Glomerular visceral epithelial cell (primary cell): ENCODE measurements at regions not wholly inside any gene's neighbourhood (a gene's known extent, or its start where the extent isn't known, plus 50 kb on each side); places are given as distances from the start of the nearest gene placed in this dataset.

ENCODE experiments used
- DNase-seq: peaks from one replicate; pipeline ENCODE4 v3.0.0-alpha.2; 2016; ENCODE audit errors: extremely low spot score

- DNase-seq = no peak
These were observed 417.6 kb upstream of the ZFP42 start for GRCh38 chr4:187577941-187578480.

GRCh38 chr4:187586892-187587291 lies 408.7 kb upstream of the ZFP42 start:
- no peak for DNase-seq

GRCh38 chr4:187598196-187598595 lies 397.4 kb upstream of the ZFP42 start:
- no peak for DNase-seq

GRCh38 chr4:187602339-187603092 lies 393.1 kb upstream of the ZFP42 start:
- DNase-seq = peak; percentile 78

- peak; percentile 77 for DNase-seq
These were observed 392.2 kb upstream of the ZFP42 start for GRCh38 chr4:187603093-187604025.

GRCh38 chr4:187604984-187605383 lies 390.6 kb upstream of the ZFP42 start:
- DNase-seq = no peak

- peak; percentile 43 for DNase-seq
These were observed 389.0 kb upstream of the ZFP42 start for GRCh38 chr4:187606581-187606980.

- no peak for DNase-seq
These were observed 387.6 kb upstream of the ZFP42 start for GRCh38 chr4:187608001-187608421.

GRCh38 chr4:187612301-187612700 lies 383.3 kb upstream of the ZFP42 start:
- DNase-seq = peak; percentile 48

- no peak for DNase-seq
These were observed 382.3 kb upstream of the ZFP42 start for GRCh38 chr4:187613089-187613839.

GRCh38 chr4:187615972-187616371 lies 379.6 kb upstream of the ZFP42 start:
- no peak for DNase-seq

- no peak for DNase-seq
These were observed 378.5 kb upstream of the ZFP42 start for GRCh38 chr4:187617113-187617512.

- peak; percentile 21 for DNase-seq
These were observed 376.8 kb upstream of the ZFP42 start for GRCh38 chr4:187618701-187619281.

GRCh38 chr4:187619319-187619718 lies 376.3 kb upstream of the ZFP42 start:
- no peak for DNase-seq

GRCh38 chr4:187632260-187632995 lies 363.1 kb upstream of the ZFP42 start:
- no peak for DNase-seq

GRCh38 chr4:187633245-187633644 lies 362.3 kb upstream of the ZFP42 start:
- no peak for DNase-seq

- DNase-seq = no peak
These were observed 338.6 kb upstream of the ZFP42 start for GRCh38 chr4:187656959-187657358.

- DNase-seq = no peak
These were observed 332.5 kb upstream of the ZFP42 start for GRCh38 chr4:187663076-187663475.

GRCh38 chr4:187664011-187664410 lies 331.6 kb upstream of the ZFP42 start:
- DNase-seq = no peak

- no peak for DNase-seq
These were observed 330.5 kb upstream of the ZFP42 start for GRCh38 chr4:187665086-187665485.

GRCh38 chr4:187666034-187666433 lies 329.5 kb upstream of the ZFP42 start:
- no peak for DNase-seq
